ENCODE measurements at regions not wholly inside any gene's neighbourhood (a gene's known extent, or its start where the extent isn't known, plus 50 kb on each side); places are given as distances from the start of the nearest gene placed in this dataset.
"Not testable (repeated sequence)": the region's sequence is repeated elsewhere in the genome, so short reads cannot be mapped to it uniquely, and the experiment has no call there.

- Histone ChIP-seq H3K9ac (ENCODE audit: low read depth, low read length) (no peak overlapping the region), H3K14ac (replicated peaks; ENCODE audit: low read depth, low read length) (no peak overlapping the region), H3K4me1 (ENCODE audit: control insufficient read depth, insufficient read depth, low read length) (no peaks in the 10 kb centered on the region), H2AK5ac (ENCODE audit: low read depth, low read length) (no peak overlapping the region), H3K27ac (ENCODE audit: insufficient read depth, low read length) (peak overlapping the region; percentile 52; the same call in 1 of the 2 replicates), H3K9me1 (ENCODE audit: insufficient read depth, low read length) (no peaks in the 10 kb centered on the region), H3K4me3 (ENCODE audit: insufficient read depth, low read depth, low read length) (no peak overlapping the region), H2BK120ac (ENCODE audit: low read depth, low read length) (peak overlapping the region; percentile 88), H3K4ac (ENCODE audit: low read depth, low read length) (no peak overlapping the region), H3K4me2 (ENCODE audit: low read depth, low read length) (no peak overlapping the region), H3K56ac (ENCODE audit: extremely low read depth, insufficient read depth, low read length) (no peak overlapping the region), H3K36me3 (ENCODE audit: control insufficient read depth, insufficient read depth, low read length) (no peaks in the 10 kb centered on the region), H3K9me3 (ENCODE audit: control insufficient read depth, insufficient read depth, low read length) (no peaks in the 10 kb centered on the region), H2BK15ac (ENCODE audit: low read depth, low read length) (no peak overlapping the region), H4K5ac (ENCODE audit: low read depth, low read length) (peak overlapping the region; percentile 78), H2AFZ (replicated peaks; ENCODE audit: low read length, poor library complexity) (peak overlapping the region; percentile 71), H3K18ac (ENCODE audit: low read depth, low read length) (peak overlapping the region; percentile 55), H4K8ac (ENCODE audit: low read depth in 2 of 2, low read length in 2 of 2) (peak overlapping the region in 1 of 2 experiments; percentile 78; a peak in 2 of 4 replicates), H4K20me1 (ENCODE audit: insufficient read depth, low read length) (no peaks in the 10 kb centered on the region), H2BK20ac (ENCODE audit: low read depth, low read length) (peak overlapping the region; percentile 53; the same call in 1 of the 2 replicates), H3K27me3 (ENCODE audit: control insufficient read depth, insufficient read depth, low read length) (no peaks in the 10 kb centered on the region), H3K79me1 (ENCODE audit: low read depth in 1 of 2, low read length in 2 of 2) (no peaks in the 10 kb centered on the region), H4K91ac (ENCODE audit: insufficient read depth, low read depth, low read length) (peak overlapping the region; percentile 56), H3K23ac (ENCODE audit: low read depth, low read length) (no peak overlapping the region), H2AK9ac (replicated peaks; ENCODE audit: low read depth, low read length, poor library complexity) (no peak overlapping the region), H2BK5ac (ENCODE audit: low read depth, low read length, poor library complexity, severe bottlenecking) (peak overlapping the region; percentile 49)
- BruUV-seq (replicated peaks): no TSS peak
- CTCF ChIA-PET: no interaction called here
- DNase-seq: peak; percentile 2
- no peak for TF ChIP-seq RAD21 (IDR thresholded peaks at IDR 0.05; ENCODE audit: low read length)
- no peak for TF ChIP-seq MAZ (IDR thresholded peaks at IDR 0.05; ENCODE audit: borderline replicate concordance, low read depth, low read length)
- ATAC-seq (ENCODE audit: low read depth): peak; percentile 44
- POLR2A ChIA-PET (ENCODE audit: unreplicated experiment): no interaction called here
- intact Hi-C loops (cut with micrococcal nuclease): no loop called here
- in situ Hi-C loops (cut with MboI; ENCODE audit: low sequenced_read_pairs): no loop called here
- WGBS, 2 experiments (ENCODE audit: extremely low coverage in 2 of 2, insufficient read length in 1 of 2): no CpG with 5 or more reads among the region's 1 CpG
- dilution Hi-C loops (cut with HindIII; ENCODE audit: low sequenced_read_pairs, unreplicated experiment): no loop called here
These were observed 238.0 kb upstream of the SLC16A7 start for GRCh38 chr12:59357811-59358210.

GRCh38 chr12:59346248-59346647, 249.6 kb upstream of the SLC16A7 start:
- H4K5ac ChIP-seq (ENCODE audit: low read depth, low read length); H3K27ac ChIP-seq (ENCODE audit: insufficient read depth, low read length); H4K91ac ChIP-seq (ENCODE audit: insufficient read depth, low read depth, low read length); BruUV-seq (replicated peaks); H2BK120ac ChIP-seq (ENCODE audit: low read depth, low read length); H3K36me3 ChIP-seq (ENCODE audit: control insufficient read depth, insufficient read depth, low read length); H2BK5ac ChIP-seq (ENCODE audit: low read depth, low read length, poor library complexity, severe bottlenecking); H2AFZ ChIP-seq (replicated peaks; ENCODE audit: low read length, poor library complexity); H3K4me1 ChIP-seq (ENCODE audit: control insufficient read depth, insufficient read depth, low read length); dilution Hi-C loops (cut with HindIII; ENCODE audit: low sequenced_read_pairs, unreplicated experiment); DNase-seq; H3K4me3 ChIP-seq (ENCODE audit: insufficient read depth, low read depth, low read length); POLR2A ChIA-PET (ENCODE audit: unreplicated experiment); H2AK5ac ChIP-seq (ENCODE audit: low read depth, low read length); CTCF ChIA-PET; H3K23ac ChIP-seq (ENCODE audit: low read depth, low read length); H4K8ac ChIP-seq (ENCODE audit: low read depth in 2 of 2, low read length in 2 of 2); H4K20me1 ChIP-seq (ENCODE audit: insufficient read depth, low read length); H3K9ac ChIP-seq (ENCODE audit: low read depth, low read length); H3K27me3 ChIP-seq (ENCODE audit: control insufficient read depth, insufficient read depth, low read length); H3K9me3 ChIP-seq (ENCODE audit: control insufficient read depth, insufficient read depth, low read length); H2BK20ac ChIP-seq (ENCODE audit: low read depth, low read length); H3K14ac ChIP-seq (replicated peaks; ENCODE audit: low read depth, low read length); intact Hi-C loops (cut with micrococcal nuclease); H3K79me1 ChIP-seq (ENCODE audit: low read depth in 1 of 2, low read length in 2 of 2); H2AK9ac ChIP-seq (replicated peaks; ENCODE audit: low read depth, low read length, poor library complexity); H3K56ac ChIP-seq (ENCODE audit: extremely low read depth, insufficient read depth, low read length); ATAC-seq (ENCODE audit: low read depth); H3K18ac ChIP-seq (ENCODE audit: low read depth, low read length); in situ Hi-C loops (cut with MboI; ENCODE audit: low sequenced_read_pairs); H3K9me1 ChIP-seq (ENCODE audit: insufficient read depth, low read length); H3K4ac ChIP-seq (ENCODE audit: low read depth, low read length); H3K4me2 ChIP-seq (ENCODE audit: low read depth, low read length); H2BK15ac ChIP-seq (ENCODE audit: low read depth, low read length): not testable (repeated sequence)
- no CpG with 5 or more reads among the region's 5 CpGs for WGBS, 2 experiments (ENCODE audit: extremely low coverage in 2 of 2, insufficient read length in 1 of 2)

All from IMR-90 (cell line).